Keratinocyte (primary cell): ENCODE measurements at regions not wholly inside any gene's neighbourhood (a gene's known extent, or its start where the extent isn't known, plus 50 kb on each side); places are given as distances from the start of the nearest gene placed in this dataset.

Experiments used
- DNase-seq: peaks from one replicate; pipeline ENCODE4 v3.0.0-alpha.2; 2011; ENCODE audit warnings: low read depth, missing footprints, low spot score
- FAIRE-seq: peaks from 2 replicates; lab custom pipeline; 2011; peaks lifted over from hg19 to GRCh38; lab: Jason Lieb, UNC
- H2AFZ ChIP-seq: 2 replicates; pipeline ENCODE4 v1.6.0; 2012; ENCODE audit warnings: low read length, control low read depth, inconsistent platforms; ENCODE audit not compliant: control insufficient read depth
- H3K27ac ChIP-seq: 2 replicates; pipeline ENCODE4 v1.5.1; 2011; ENCODE audit warnings: low read length; ENCODE audit not compliant: control insufficient read depth, insufficient read depth
- H3K27me3 ChIP-seq: 3 replicates; pipeline ENCODE4 v1.6.0; 2011; ENCODE audit warnings: low read length; ENCODE audit not compliant: control insufficient read depth, insufficient read depth; ENCODE audit errors: extremely low read depth
- H3K36me3 ChIP-seq, 2 experiments: 2 replicates in 1 of 2; 3 replicates in 1 of 2; pipeline ENCODE4 v1.5.1; 2011; ENCODE audit warnings: low read length in 2 of 2, mild to moderate bottlenecking in 1 of 2; ENCODE audit not compliant: control insufficient read depth in 2 of 2, insufficient read depth in 2 of 2; ENCODE audit errors: extremely low read depth in 1 of 2
- H3K4me1 ChIP-seq: 3 replicates; pipeline ENCODE4 v1.5.1; 2011; ENCODE audit warnings: low read length; ENCODE audit not compliant: control insufficient read depth, insufficient read depth; ENCODE audit errors: extremely low read depth
- H3K4me2 ChIP-seq: 3 replicates; pipeline ENCODE4 v1.6.0; 2011; ENCODE audit warnings: low read depth, low read length; ENCODE audit not compliant: control insufficient read depth, insufficient read depth; ENCODE audit errors: extremely low read depth
- H3K4me3 ChIP-seq, 3 experiments: fragments of 200-600 bp in 1 of 3; sonication (generic) in 1 of 3; 2 replicates in 2 of 3; 3 replicates in 1 of 3; pipeline ENCODE4 v1.5.1; 2011 to 2016; ENCODE audit warnings: low read length in 3 of 3, mild to moderate bottlenecking in 3 of 3, control low read depth in 2 of 3, inconsistent platforms in 1 of 3, low read depth in 1 of 3, mixed read lengths in 1 of 3, mixed run types in 1 of 3, moderate library complexity in 1 of 3; ENCODE audit not compliant: control insufficient read depth in 2 of 3, insufficient read depth in 2 of 3; ENCODE audit errors: extremely low read depth in 1 of 3
- H3K79me2 ChIP-seq: 2 replicates; pipeline ENCODE4 v1.6.0; 2012; ENCODE audit warnings: low read length; ENCODE audit not compliant: control insufficient read depth, insufficient read depth
- H3K9ac ChIP-seq: 3 replicates; pipeline ENCODE4 v1.6.0; 2011; ENCODE audit warnings: low read length; ENCODE audit not compliant: control insufficient read depth, insufficient read depth; ENCODE audit errors: extremely low read depth
- H3K9me1 ChIP-seq: 3 replicates; pipeline ENCODE4 v1.6.0; 2011; ENCODE audit warnings: low read length; ENCODE audit not compliant: control insufficient read depth, insufficient read depth; ENCODE audit errors: extremely low read depth
- H3K9me3 ChIP-seq: 2 replicates; pipeline ENCODE4 v1.5.1; 2012; ENCODE audit warnings: low read depth, low read length; ENCODE audit not compliant: control insufficient read depth
- H4K20me1 ChIP-seq: 3 replicates; pipeline ENCODE4 v1.6.0; 2011; ENCODE audit warnings: low read length; ENCODE audit not compliant: control insufficient read depth, insufficient read depth; ENCODE audit errors: extremely low read depth
- EZH2 ChIP-seq: IDR thresholded peaks from one replicate; pipeline ENCODE4 v1.6.1; 2012; ENCODE audit warnings: inconsistent platforms, mild to moderate bottlenecking, low read length, moderate library complexity
- dilution Hi-C: fragments of 300-500 bp; cut with MboI; formaldehyde crosslinking; loops from one replicate; pipeline ENCODE4 v1.7.0; 2020; ENCODE audit warnings: low sequenced_read_pairs; ENCODE audit not compliant: extremely low pct_ligation_motif_present
- TF ChIP-seq, protein P1 (sequence below), 3 experiments: IDR thresholded peaks in 1 of 3; conservative IDR thresholded peaks in 1 of 3; optimal IDR thresholded peaks in 1 of 3; 2 replicates in 2 of 3; 3 replicates in 1 of 3; pipeline versions ENCODE3 to v1.5.1; 2011; ENCODE audit warnings: low read length in 3 of 3, mild to moderate bottlenecking in 3 of 3, moderate library complexity in 2 of 3, control low read depth in 1 of 3, inconsistent platforms in 1 of 3; ENCODE audit not compliant: insufficient read depth in 2 of 3; ENCODE audit errors: extremely low read depth in 1 of 3

GRCh38 chr1:221915764-221916163 lies 173.9 kb upstream of the DUSP10 start:
- FAIRE-seq (no peak), DNase-seq (no peak)
- Histone ChIP-seq H4K20me1 (no peaks in the 10 kb centered on the region), H3K4me2 (no peak overlapping the region), H2AFZ (no peak overlapping the region), H3K9ac (no peak overlapping the region), H3K27ac (no peak overlapping the region), H3K79me2 (no peaks in the 10 kb centered on the region), H3K9me3 (no peaks in the 10 kb centered on the region), H3K4me3 (no peak overlapping the region), H3K9me1 (no peaks in the 10 kb centered on the region), H3K4me1 (no peaks in the 10 kb centered on the region), H3K27me3 (no peaks in the 10 kb centered on the region), H3K36me3 (no peaks in the 10 kb centered on the region)
- no peak for TF ChIP-seq EZH2
- TF ChIP-seq, protein P1, sequence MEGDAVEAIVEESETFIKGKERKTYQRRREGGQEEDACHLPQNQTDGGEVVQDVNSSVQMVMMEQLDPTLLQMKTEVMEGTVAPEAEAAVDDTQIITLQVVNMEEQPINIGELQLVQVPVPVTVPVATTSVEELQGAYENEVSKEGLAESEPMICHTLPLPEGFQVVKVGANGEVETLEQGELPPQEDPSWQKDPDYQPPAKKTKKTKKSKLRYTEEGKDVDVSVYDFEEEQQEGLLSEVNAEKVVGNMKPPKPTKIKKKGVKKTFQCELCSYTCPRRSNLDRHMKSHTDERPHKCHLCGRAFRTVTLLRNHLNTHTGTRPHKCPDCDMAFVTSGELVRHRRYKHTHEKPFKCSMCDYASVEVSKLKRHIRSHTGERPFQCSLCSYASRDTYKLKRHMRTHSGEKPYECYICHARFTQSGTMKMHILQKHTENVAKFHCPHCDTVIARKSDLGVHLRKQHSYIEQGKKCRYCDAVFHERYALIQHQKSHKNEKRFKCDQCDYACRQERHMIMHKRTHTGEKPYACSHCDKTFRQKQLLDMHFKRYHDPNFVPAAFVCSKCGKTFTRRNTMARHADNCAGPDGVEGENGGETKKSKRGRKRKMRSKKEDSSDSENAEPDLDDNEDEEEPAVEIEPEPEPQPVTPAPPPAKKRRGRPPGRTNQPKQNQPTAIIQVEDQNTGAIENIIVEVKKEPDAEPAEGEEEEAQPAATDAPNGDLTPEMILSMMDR (optimal IDR thresholded peaks at IDR 0.05 in 1 of 3, IDR thresholded peaks at IDR 0.05 in 1 of 3, conservative IDR thresholded peaks at IDR 0.05 in 1 of 3; ENCODE audit: extremely low read depth in 1 of 3, insufficient read depth in 2 of 3, low read length in 3 of 3) = no peak
- dilution Hi-C loops = no loop called here

DNA sequence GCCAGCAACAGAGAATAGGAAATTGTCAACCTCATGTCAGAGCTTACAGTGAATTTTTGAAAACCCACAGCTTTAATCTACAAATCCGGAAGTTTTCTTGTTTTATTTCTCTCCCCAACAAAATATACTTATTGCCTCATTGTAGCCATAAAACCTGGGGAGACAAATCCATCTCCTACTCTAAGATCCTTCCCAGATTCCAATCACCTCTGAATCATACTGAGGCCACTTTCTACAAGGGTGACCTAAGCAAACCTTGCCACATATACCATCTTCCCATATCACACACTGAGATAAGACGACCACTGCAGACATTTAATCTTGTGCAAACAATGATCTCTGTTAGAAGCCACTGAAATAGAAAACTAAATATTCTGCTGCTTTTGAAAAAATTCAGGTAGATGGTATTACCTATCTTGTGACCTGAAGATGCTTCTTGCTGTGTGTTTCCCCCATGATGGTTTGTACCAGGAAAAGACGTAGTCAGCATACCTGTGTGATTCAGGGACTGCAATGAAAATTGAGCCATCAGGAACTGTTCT lies 171.5 kb upstream of the DUSP10 start:
- no peaks in the 10 kb centered on the region for H4K20me1 ChIP-seq
- H3K9me3 ChIP-seq = no peaks in the 10 kb centered on the region
- no peak for DNase-seq
- H2AFZ ChIP-seq = no peak overlapping the region
- H3K9me1 ChIP-seq = no peaks in the 10 kb centered on the region
- no peak overlapping the region for H3K27ac ChIP-seq
- FAIRE-seq = peak; percentile 5
- no peak overlapping the region for H3K4me2 ChIP-seq
- no peaks in the 10 kb centered on the region for H3K79me2 ChIP-seq
- TF ChIP-seq, protein P1 (optimal IDR thresholded peaks at IDR 0.05 in 1 of 3, IDR thresholded peaks at IDR 0.05 in 1 of 3, conservative IDR thresholded peaks at IDR 0.05 in 1 of 3; ENCODE audit: extremely low read depth in 1 of 3, insufficient read depth in 2 of 3, low read length in 3 of 3) = no peak
- TF ChIP-seq EZH2 = no peak
- no peaks in the 10 kb centered on the region for H3K36me3 ChIP-seq
- no peak overlapping the region for H3K9ac ChIP-seq
- no peak overlapping the region for H3K4me3 ChIP-seq
- no peaks in the 10 kb centered on the region for H3K4me1 ChIP-seq
- dilution Hi-C loops = no loop called here
- no peaks in the 10 kb centered on the region for H3K27me3 ChIP-seq
